ENCODE measurements at regions not wholly inside any gene's neighbourhood (a gene's known extent, or its start where the extent isn't known, plus 50 kb on each side); places are given as distances from the start of the nearest gene placed in this dataset.
"Not testable (repeated sequence)": the region's sequence is repeated elsewhere in the genome, so short reads cannot be mapped to it uniquely, and the experiment has no call there.

GRCh38 chr5:39534690-39535089 lies 109.9 kb upstream of the DAB2 start:
- DNase-seq: no peak

GRCh38 chr5:39533749-39534148 lies 109.0 kb upstream of the DAB2 start:
- no peak for DNase-seq

- no peak for DNase-seq
Measured at GRCh38 chr5:39532511-39532910, 107.7 kb upstream of the DAB2 start.

- no peak for DNase-seq
Measured at GRCh38 chr5:39531306-39531705, 106.5 kb upstream of the DAB2 start.

- no peak for DNase-seq
Measured at GRCh38 chr5:39526914-39527477, 102.2 kb upstream of the DAB2 start.

GRCh38 chr5:39525781-39526180 lies 101.0 kb upstream of the DAB2 start:
- DNase-seq: not testable (repeated sequence)

GRCh38 chr5:39525271-39525670 lies 100.5 kb upstream of the DAB2 start:
- no peak for DNase-seq

- no peak for DNase-seq
Measured at GRCh38 chr5:39523821-39524220, 99.0 kb upstream of the DAB2 start.

GRCh38 chr5:39521940-39522590 lies 97.3 kb upstream of the DAB2 start:
- no peak for DNase-seq

- no peak for DNase-seq
Measured at GRCh38 chr5:39521098-39521860, 96.5 kb upstream of the DAB2 start.

- DNase-seq: no peak
Measured at GRCh38 chr5:39520232-39520572, 95.4 kb upstream of the DAB2 start.

- no peak for DNase-seq
Measured at GRCh38 chr5:39519566-39520231, 94.9 kb upstream of the DAB2 start.

- DNase-seq: no peak
Measured at GRCh38 chr5:39519079-39519478, 94.3 kb upstream of the DAB2 start.

GRCh38 chr5:39518516-39518915 lies 93.7 kb upstream of the DAB2 start:
- no peak for DNase-seq

GRCh38 chr5:39517800-39518199 lies 93.0 kb upstream of the DAB2 start:
- DNase-seq: no peak

- DNase-seq: no peak
Measured at GRCh38 chr5:39515881-39516280, 91.1 kb upstream of the DAB2 start.

- DNase-seq: no peak
Measured at GRCh38 chr5:39513236-39513635, 88.5 kb upstream of the DAB2 start.

GRCh38 chr5:39506211-39506610 lies 81.4 kb upstream of the DAB2 start:
- no peak for DNase-seq

- no peak for DNase-seq
Measured at GRCh38 chr5:39505791-39506190, 81.0 kb upstream of the DAB2 start.

GRCh38 chr5:39505363-39505762 lies 80.6 kb upstream of the DAB2 start:
- no peak for DNase-seq

GRCh38 chr5:39503155-39503554 lies 78.4 kb upstream of the DAB2 start:
- no peak for DNase-seq

GRCh38 chr5:39502704-39503103 lies 77.9 kb upstream of the DAB2 start:
- no peak for DNase-seq

- DNase-seq: no peak
Measured at GRCh38 chr5:39501397-39501796, 76.6 kb upstream of the DAB2 start.

All from T-helper 1 cell (primary cell).